HEK293 (cell line): ENCODE measurements at regions not wholly inside any gene's neighbourhood (a gene's known extent, or its start where the extent isn't known, plus 50 kb on each side); places are given as distances from the start of the nearest gene placed in this dataset.

Experiments used
- CTCF ChIA-PET: fragments of 350-600 bp; formaldehyde crosslinking; extraction: SDS; loops from one replicate; lab custom pipeline; 2021; ENCODE audit warnings: antibody characterized with exemption; lab: Yijun Ruan, JAX
- POLR2A ChIA-PET: fragments of 300-600 bp; formaldehyde crosslinking; extraction: SDS; loops from one replicate; lab custom pipeline; 2020; ENCODE audit warnings: antibody characterized with exemption, inconsistent platforms; lab: Yijun Ruan, JAX
- H3K27ac ChIP-seq: fragments of 200-500 bp; sonication (Bioruptor generic); 2 replicates; pipeline ENCODE4 v1.5.1; 2014; ENCODE audit warnings: low read depth, low read length, control low read depth, inconsistent platforms; ENCODE audit errors: extremely low read depth
- H3K36me3 ChIP-seq, 2 experiments: fragments of 200-500 bp in 1 of 2; sonication (Bioruptor generic) in 1 of 2; 1 replicate in 1 of 2; 2 replicates in 1 of 2; pipeline ENCODE4 v1.5.1; 2014 to 2017; ENCODE audit warnings: inconsistent platforms in 2 of 2, low read length in 2 of 2; ENCODE audit not compliant: control insufficient read depth in 2 of 2, insufficient read depth in 1 of 2
- H3K4me1 ChIP-seq: fragments of 200-500 bp; sonication (Bioruptor generic); 2 replicates; pipeline ENCODE4 v1.5.1; 2014; ENCODE audit warnings: mild to moderate bottlenecking, low read length, inconsistent platforms; ENCODE audit not compliant: control insufficient read depth, insufficient read depth
- H3K4me3 ChIP-seq: 2 replicates; pipeline ENCODE4 v1.5.1; 2011; ENCODE audit warnings: low read depth, mild to moderate bottlenecking, control low read depth, low read length, moderate library complexity
- H3K9me3 ChIP-seq: fragments of 200-500 bp; sonication (Bioruptor generic); 2 replicates; pipeline ENCODE4 v1.5.1; 2014; ENCODE audit warnings: low read depth, low read length, inconsistent platforms; ENCODE audit not compliant: control insufficient read depth, insufficient read depth
- GFI1B ChIP-seq: fragments of 450-650 bp; formaldehyde crosslinking; IDR thresholded peaks from 2 replicates; pipeline ENCODE4 v1.5.1; 2016; ENCODE audit warnings: missing biosample characterization, missing genetic modification characterization
- KLF10 ChIP-seq: fragments of 450-650 bp; IDR thresholded peaks from 2 replicates; pipeline ENCODE4 v1.5.1; 2018; ENCODE audit warnings: missing biosample characterization, mild to moderate bottlenecking, missing genetic modification characterization
- KLF16 ChIP-seq: fragments of 450-650 bp; formaldehyde crosslinking; IDR thresholded peaks from 2 replicates; pipeline ENCODE4 v1.5.1; 2017; ENCODE audit warnings: missing biosample characterization, missing genetic modification characterization
- MYNN ChIP-seq: fragments of 450-650 bp; formaldehyde crosslinking; IDR thresholded peaks from 2 replicates; pipeline ENCODE4 v1.5.1; 2016; ENCODE audit warnings: missing biosample characterization, missing genetic modification characterization, borderline replicate concordance
- PATZ1 ChIP-seq: fragments of 450-650 bp; formaldehyde crosslinking; IDR thresholded peaks from 2 replicates; pipeline ENCODE4 v1.5.1; 2016; ENCODE audit warnings: missing biosample characterization, missing genetic modification characterization
- PRDM6 ChIP-seq: fragments of 450-650 bp; formaldehyde crosslinking; IDR thresholded peaks from 2 replicates; pipeline ENCODE4 v1.5.1; 2017; ENCODE audit warnings: missing biosample characterization, missing genetic modification characterization
- RBAK ChIP-seq: fragments of 450-650 bp; formaldehyde crosslinking; IDR thresholded peaks from 2 replicates; pipeline ENCODE4 v1.5.1; 2016; ENCODE audit warnings: missing biosample characterization, missing genetic modification characterization
- SP2 ChIP-seq: fragments of 450-650 bp; formaldehyde crosslinking; IDR thresholded peaks from 2 replicates; pipeline ENCODE4 v1.5.1; 2016; ENCODE audit warnings: missing biosample characterization, missing genetic modification characterization
- TSHZ1 ChIP-seq: fragments of 450-650 bp; formaldehyde crosslinking; IDR thresholded peaks from 2 replicates; pipeline ENCODE4 v1.5.1; 2016; ENCODE audit warnings: missing biosample characterization, missing genetic modification characterization, borderline replicate concordance
- YY1 ChIP-seq: fragments of 450-650 bp; formaldehyde crosslinking; IDR thresholded peaks from 2 replicates; pipeline ENCODE4 v1.5.1; 2018; ENCODE audit warnings: missing biosample characterization, missing genetic modification characterization
- ZNF175 ChIP-seq: fragments of 450-650 bp; formaldehyde crosslinking; IDR thresholded peaks from 2 replicates; pipeline ENCODE4 v1.5.1; 2016; ENCODE audit warnings: missing biosample characterization, missing genetic modification characterization
- ZNF341 ChIP-seq: fragments of 450-650 bp; formaldehyde crosslinking; IDR thresholded peaks from 2 replicates; pipeline ENCODE4; 2016; ENCODE audit warnings: low read depth, missing biosample characterization, missing genetic modification characterization
- ZNF366 ChIP-seq: fragments of 450-650 bp; formaldehyde crosslinking; conservative IDR thresholded peaks from 2 replicates; pipeline ENCODE4 v1.5.1; 2016; ENCODE audit warnings: missing biosample characterization, missing genetic modification characterization
- ZNF623 ChIP-seq: fragments of 450-650 bp; formaldehyde crosslinking; IDR thresholded peaks from 2 replicates; pipeline ENCODE4 v1.5.1; 2016; ENCODE audit warnings: missing biosample characterization, missing genetic modification characterization
- ZNF626 ChIP-seq: fragments of 450-650 bp; sonication (Bioruptor Pico); formaldehyde crosslinking; IDR thresholded peaks from 2 replicates; pipeline ENCODE4 v1.5.1; 2018; ENCODE audit warnings: missing biosample characterization, missing genetic modification characterization, inconsistent platforms
- ZNF654 ChIP-seq: fragments of 450-650 bp; formaldehyde crosslinking; IDR thresholded peaks from 2 replicates; pipeline ENCODE4 v1.5.1; 2016; ENCODE audit warnings: low read depth, missing biosample characterization, missing genetic modification characterization
- ZNF830 ChIP-seq: fragments of 450-650 bp; IDR thresholded peaks from 2 replicates; pipeline ENCODE4 v1.5.0; 2018; ENCODE audit warnings: missing biosample characterization, missing genetic modification characterization, low read depth, mild to moderate bottlenecking, moderate library complexity
- ZXDB ChIP-seq: fragments of 450-650 bp; formaldehyde crosslinking; IDR thresholded peaks from 2 replicates; pipeline ENCODE4 v1.5.1; 2016; ENCODE audit warnings: missing biosample characterization, missing genetic modification characterization
- TF ChIP-seq, protein P1 (sequence below): fragments of 450-650 bp; formaldehyde crosslinking; IDR thresholded peaks from 2 replicates; pipeline ENCODE4 v1.5.1; 2016; ENCODE audit warnings: missing biosample characterization, missing genetic modification characterization
- TF ChIP-seq, protein P2 (sequence below): fragments of 450-650 bp; formaldehyde crosslinking; IDR thresholded peaks from 2 replicates; pipeline ENCODE4 v1.5.1; 2016; ENCODE audit warnings: missing biosample characterization, missing genetic modification characterization

DNA sequence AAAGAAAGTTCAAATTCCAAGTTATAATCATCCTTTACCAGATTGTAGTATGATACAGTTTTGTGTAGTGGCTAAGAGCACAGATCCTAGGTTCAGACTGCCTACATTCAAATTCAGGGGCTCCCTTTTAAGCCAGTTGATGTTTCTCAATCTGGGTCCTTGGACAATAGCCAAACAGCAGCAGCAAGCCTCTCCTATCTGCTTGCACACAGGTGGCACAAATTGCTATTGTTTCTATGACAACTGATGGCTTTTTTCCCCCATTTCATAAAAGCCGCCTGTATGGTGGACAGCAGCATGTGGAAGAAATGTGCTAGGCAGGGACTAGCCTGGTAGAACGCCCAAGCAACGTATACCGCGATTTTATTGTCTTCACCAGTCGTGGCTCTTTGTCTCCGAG is 76.5 kb downstream of the S1PR1 start:
- H3K36me3 ChIP-seq: no peaks in the 10 kb centered on the region
- H3K9me3 ChIP-seq: no peaks in the 10 kb centered on the region
- no peak overlapping the region for H3K4me3 ChIP-seq
- H3K4me1 ChIP-seq: no peaks in the 10 kb centered on the region
- ChIA-PET CTCF (interaction anchor here (0.8 to 2.7 kb wide), 5 partner anchors 10 to 125 kb away, joined by 3 to 7 read pairs (median 4); no protein-coding TSS in a partner anchor), POLR2A (no interaction called here)
- TF ChIP-seq ZNF366 (tag by site-specific recombination) (no peak), PATZ1 (tag by site-specific recombination) (no peak), ZNF341 (tag by site-specific recombination) (no peak), MYNN (tag by site-specific recombination) (no peak), KLF16 (tag by site-specific recombination) (no peak), YY1 (tag by site-specific recombination) (no peak), TSHZ1 (tag by site-specific recombination) (no peak), ZNF830 (tag by site-specific recombination) (no peak), ZNF654 (tag by site-specific recombination) (no peak), KLF10 (tag by site-specific recombination) (no peak), ZNF626 (tag by site-specific recombination) (no peak), ZNF175 (tag by site-specific recombination) (no peak), GFI1B (tag by site-specific recombination) (no peak), ZXDB (tag by site-specific recombination) (no peak), PRDM6 (no peak), SP2 (tag by site-specific recombination) (no peak), ZNF623 (tag by site-specific recombination) (no peak), RBAK (no peak)
- TF ChIP-seq, protein P1, sequence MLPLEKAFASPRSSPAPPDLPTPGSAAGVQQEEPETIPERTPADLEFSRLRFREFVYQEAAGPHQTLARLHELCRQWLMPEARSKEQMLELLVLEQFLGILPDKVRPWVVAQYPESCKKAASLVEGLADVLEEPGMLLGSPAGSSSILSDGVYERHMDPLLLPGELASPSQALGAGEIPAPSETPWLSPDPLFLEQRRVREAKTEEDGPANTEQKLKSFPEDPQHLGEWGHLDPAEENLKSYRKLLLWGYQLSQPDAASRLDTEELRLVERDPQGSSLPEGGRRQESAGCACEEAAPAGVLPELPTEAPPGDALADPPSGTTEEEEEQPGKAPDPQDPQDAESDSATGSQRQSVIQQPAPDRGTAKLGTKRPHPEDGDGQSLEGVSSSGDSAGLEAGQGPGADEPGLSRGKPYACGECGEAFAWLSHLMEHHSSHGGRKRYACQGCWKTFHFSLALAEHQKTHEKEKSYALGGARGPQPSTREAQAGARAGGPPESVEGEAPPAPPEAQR (tag by site-specific recombination): no peak
- TF ChIP-seq, protein P2, sequence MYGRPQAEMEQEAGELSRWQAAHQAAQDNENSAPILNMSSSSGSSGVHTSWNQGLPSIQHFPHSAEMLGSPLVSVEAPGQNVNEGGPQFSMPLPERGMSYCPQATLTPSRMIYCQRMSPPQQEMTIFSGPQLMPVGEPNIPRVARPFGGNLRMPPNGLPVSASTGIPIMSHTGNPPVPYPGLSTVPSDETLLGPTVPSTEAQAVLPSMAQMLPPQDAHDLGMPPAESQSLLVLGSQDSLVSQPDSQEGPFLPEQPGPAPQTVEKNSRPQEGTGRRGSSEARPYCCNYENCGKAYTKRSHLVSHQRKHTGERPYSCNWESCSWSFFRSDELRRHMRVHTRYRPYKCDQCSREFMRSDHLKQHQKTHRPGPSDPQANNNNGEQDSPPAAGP: no peak
- no peak overlapping the region for H3K27ac ChIP-seq
